GM21360 (cell line): ENCODE measurements at regions not wholly inside any gene's neighbourhood (a gene's known extent, or its start where the extent isn't known, plus 50 kb on each side); places are given as distances from the start of the nearest gene placed in this dataset.
"Not testable (repeated sequence)": the region's sequence is repeated elsewhere in the genome, so short reads cannot be mapped to it uniquely, and the experiment has no call there.

Source experiments
- ATAC-seq: cut with Tn5 transposase; IDR thresholded peaks from one replicate; pipeline ENCODE4 v1.9.1; 2021; ENCODE audit warnings: mild to moderate bottlenecking, moderate library complexity; ENCODE audit not compliant: unreplicated experiment

DNA sequence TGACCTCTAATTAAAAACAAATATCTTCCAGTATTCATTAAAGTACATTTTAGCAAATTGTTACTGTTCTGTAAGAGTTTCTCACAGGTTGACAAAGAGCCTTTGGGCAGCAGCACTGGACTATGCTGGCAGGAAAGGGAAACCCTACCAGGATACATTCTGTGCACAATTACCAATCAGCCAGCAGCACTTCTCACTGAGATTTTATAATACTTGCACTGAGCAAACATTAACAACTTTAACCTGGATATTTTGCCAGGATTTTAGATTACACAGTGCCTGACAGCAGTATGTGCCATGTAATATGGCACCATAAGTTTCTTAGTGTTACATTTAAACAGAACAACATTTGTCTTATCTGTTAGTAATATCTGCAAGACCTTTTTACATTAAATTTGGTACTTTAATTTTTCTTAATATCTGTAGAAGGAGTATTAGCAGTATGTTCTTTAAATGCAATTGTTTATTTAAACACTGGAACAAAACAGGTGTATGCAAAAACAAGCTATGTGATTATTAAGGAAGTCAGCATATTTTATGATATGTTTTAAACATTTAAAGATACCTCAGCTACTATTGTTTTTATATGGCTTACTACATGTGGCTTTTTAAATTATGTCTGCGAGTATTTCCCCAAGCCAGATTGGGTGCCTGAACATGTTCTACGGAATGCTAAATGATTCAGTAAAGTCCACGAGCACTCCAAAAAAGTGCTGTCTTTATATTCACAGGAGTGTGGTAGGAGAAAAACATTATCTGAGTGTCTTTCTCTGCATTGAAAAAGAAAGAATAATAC, 699.0 kb upstream of the LUZP2 start:
- ATAC-seq, result no peak

DNA sequence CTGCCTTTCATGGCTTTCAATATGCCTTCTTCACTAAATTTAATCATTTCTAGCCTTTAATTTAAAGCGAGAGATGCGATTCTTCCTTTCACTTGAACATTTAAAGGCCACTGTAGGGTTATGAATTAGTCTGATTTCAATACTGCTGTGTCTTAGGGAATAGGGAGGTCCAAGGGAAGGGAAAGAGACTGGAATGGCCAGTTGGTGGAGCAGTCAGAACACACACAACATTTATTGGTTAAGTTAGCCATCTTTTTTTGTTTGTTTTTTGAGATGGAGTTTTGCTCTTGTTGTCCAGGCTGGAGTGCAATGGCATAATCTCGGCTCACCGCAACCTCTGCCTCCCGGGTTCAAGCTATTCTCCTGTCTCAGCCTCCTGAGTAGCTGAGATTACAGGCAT, 662.5 kb upstream of the LUZP2 start:
- not testable (repeated sequence) for ATAC-seq

DNA sequence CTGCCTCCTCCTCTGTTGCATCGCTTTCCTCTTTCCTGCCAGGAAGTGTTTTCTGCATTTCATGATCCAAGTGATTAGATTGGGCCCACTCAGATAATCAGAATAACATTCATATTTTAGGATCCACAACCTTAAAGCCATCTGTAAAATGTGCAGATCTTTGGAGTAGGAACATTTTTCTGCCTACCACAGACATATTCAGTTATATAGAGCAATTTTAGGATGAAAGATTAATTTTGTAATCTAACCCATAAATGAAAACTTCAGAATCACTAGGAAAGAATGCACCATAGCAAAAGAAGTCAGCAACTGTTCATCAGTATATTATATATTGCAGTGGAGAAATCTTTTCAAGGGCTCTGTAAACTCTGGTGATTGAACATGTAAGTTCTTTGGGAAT, 659.9 kb upstream of the LUZP2 start:
- ATAC-seq, result no peak

DNA sequence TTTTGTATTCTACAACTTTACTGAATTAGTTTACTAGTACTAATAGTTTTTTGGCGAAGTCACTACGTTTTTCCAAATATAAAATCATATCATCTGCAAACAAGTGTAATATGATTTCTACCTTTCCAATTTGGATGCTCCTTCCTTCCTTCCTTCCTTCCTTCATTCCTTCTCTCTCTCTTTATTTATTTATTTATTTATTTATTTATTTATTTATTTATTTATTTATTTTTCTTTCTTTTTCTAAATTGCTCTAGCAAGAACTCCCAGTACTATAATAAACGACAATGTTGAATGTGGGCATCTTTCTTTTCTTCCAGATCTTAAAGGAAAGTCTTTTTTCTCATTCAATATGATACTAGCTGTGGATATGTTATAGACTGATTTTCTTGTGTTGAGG, 656.0 kb upstream of the LUZP2 start:
- no peak for ATAC-seq

DNA sequence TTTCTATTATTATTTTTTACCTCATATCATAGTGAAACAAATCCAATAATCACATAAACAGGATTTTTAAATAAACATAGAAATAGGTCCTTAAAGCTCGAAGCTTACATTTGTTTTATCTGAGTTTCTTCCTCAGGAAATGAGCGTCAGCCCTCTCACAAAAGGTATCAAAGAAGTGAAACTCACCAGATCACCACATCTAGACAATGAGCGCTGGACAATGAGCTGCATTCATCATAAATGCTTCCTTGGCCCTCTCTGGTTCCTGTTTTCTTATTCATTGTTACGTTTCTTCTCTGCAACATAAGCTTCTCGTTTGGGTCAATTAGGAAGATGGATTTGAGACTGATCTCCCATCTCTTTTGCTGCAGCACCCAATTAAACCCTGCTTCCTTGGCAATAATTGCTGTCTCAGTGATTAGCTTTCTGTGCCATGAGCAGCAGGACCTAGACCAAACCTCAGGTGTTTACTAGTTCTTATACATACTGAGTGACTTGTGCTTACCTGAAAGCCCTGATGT, 649.9 kb upstream of the LUZP2 start:
- ATAC-seq, result no peak

DNA sequence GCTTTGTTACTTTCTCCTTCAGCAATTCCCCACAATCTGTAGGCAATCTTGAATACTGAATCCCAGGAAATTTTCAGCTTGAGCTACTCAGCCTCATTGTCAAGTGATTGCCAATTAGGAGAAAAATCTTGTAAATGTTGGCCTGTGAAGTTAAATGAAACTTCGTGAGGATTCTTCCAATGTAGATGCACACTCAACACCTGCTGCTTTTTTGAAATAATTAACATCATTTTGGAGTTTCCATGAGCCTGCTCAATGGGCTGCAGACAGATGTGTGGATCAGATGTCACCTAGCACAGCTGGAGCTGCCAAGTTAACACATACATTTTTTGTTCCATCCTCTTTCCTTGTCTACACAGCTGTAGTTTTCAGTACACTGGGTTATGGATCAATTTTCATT, 645.6 kb upstream of the LUZP2 start:
- no peak for ATAC-seq

DNA sequence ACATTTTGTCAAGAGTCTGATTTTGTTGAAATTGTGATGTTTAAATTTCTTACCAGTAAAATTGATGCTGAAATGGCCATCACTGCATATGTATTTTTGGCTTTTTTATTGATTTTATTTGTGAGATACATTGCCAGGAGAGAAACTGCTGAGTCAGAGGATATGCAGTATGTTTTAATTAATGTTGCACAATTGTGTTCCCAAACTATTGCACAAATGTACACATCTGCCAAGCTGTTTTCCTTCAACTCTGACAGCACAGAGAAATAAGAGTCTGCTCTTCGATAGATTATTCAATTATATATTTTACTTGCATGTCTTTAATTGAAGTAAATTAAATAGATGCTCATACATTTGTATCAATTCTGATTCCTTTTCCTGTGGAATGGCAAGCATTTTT, 640.2 kb upstream of the LUZP2 start:
- ATAC-seq, result no peak

DNA sequence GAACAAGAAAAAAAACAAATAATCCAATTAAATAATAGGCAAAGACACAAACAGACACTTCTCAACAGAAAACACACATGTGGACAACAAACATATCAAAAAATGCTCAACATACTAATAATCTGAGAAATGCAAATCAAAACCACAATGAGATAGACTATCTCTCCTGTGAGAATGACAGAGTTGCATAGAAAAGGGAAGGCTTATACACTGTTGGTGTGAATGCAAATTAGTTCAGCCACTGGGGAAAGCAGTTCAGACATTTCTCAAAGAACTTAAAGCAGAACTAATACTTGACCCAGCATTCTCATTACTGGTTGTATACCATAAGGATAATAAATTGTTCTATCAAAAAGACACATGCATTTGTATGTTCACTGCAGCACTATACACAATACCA, 637.8 kb upstream of the LUZP2 start:
- no peak for ATAC-seq

DNA sequence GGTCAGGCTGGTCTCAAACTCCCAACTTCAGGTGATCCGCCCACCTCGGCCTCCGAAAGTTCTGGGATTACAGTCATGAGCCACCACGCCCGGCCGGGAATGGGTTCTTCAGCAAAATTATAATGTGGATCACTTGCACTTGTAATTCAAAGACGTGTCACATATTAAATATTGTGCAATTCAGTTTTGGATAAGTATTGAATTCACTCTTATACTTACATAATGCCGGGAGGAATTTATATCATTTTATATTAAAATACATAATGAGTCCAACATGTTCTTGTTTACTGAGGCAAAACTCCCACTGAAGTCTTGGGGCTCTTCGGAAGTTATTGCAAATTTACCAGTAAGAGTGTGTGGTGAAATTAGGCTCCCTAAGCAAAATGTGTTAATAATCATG, 635.2 kb upstream of the LUZP2 start:
- no peak for ATAC-seq

DNA sequence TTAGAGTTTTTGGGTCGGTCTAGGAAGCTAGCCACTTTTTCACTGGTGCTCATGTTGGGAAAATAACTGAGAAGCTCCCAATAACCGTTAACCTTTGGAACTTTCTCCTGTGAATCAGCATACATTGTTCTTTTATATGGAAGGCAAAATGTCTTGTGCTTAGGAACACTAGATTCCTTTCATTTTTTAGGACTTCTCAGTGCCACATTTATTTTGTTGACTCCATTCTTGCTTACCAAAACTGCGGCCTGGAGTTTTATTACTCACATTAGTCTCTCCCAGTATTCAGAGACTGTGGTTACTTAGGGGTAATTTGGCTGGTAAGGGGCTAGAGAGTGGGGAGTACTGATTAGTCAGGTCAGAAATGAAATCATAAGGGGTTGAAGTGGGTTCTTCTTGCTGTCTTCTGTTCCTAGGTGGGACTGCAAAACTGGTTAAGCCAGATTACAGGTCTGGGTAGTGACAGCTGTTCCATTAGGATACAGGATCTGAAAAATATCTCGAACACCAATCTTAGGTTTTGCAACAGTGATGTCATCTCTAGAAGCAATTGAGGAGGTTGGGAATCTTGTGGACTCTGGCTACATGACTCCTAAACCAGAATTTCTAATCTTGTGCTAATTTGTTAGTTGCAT, 631.4 kb upstream of the LUZP2 start:
- no peak for ATAC-seq

DNA sequence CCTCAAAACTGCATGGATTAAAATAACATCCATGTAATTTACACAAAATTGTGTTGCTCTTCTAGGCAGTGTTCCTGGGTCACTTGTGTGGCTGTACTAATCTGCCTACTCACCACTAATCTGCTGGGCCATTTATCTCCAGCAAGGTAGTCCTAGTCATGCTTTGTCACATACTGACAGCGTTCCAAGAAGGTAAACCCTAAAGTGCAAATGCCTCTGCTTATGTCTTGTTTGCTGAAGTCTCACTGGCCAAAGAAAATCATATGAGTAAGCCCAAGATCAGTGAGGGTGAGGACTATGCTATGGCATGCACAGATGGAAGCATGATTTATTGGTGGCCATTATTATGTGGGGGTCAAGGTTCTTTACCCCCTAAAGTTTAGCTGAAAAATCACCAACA, 630.2 kb upstream of the LUZP2 start:
- no peak for ATAC-seq

DNA sequence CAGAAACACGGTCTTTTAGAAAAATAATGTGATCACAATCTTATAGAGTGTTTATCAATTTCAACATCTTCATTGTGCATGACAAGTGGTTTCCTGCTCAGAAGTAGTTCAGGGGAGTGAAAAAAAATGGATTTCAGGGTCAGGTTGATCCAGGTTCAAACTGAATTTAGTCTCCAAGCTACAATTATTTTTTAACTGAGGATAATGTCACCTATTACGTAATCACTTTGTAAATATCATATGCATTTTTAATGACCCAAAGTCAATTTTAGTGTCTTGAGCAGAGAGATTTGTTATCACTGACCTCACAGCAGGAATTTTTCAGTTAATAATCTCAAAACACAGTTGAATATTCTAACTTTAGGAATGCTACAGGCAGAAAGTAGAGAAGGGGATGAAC, 627.2 kb upstream of the LUZP2 start:
- no peak for ATAC-seq

DNA sequence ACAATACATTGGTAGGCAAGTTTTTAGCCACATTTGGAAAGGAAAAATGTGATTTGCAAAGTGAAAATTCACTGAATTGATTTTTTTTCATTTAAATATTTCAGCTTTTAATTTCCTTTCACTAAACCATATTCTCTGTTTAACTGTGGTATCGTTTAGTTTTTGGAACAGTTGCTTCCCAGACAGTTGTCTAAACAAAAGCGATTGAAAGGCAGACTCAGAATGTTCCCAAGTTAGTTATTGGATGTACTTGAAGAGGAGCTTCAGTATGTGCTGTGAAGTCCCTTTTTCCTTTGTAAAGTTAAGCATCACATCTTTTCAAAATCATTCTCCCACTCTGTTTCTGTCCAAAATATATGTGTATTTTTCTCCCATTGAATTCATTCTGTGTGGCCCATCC, 623.4 kb upstream of the LUZP2 start:
- no peak for ATAC-seq

DNA sequence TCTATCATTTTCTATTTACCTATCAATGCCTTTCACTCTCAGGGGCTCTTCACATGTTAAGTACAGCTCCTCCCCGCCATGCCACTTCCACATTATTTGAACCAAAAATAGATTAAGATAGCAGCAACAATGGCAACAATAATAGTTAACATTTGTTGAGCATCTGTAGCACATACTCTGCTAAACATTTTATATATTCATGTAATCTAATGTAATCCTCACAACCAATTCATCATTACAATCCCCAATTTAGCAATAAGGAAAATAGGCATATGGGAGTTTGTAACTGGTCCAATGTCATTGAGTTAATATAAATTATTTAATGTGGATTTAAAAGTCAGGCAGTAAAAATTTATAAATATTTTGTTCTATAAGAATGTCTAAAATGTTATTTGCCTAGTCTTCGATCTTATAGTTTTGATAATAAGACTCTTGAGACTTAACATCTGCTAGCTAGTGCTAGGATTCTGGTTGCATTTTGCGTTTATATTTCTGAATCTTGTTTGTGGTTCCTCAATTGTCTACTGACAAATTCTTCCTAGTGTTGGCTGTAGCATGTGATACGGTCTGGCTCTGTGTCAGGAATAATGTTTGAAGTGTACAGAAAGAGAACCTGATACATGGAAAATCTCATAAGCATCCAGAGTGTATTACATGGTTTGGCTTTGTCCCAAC, 621.5 kb upstream of the LUZP2 start:
- no peak for ATAC-seq

DNA sequence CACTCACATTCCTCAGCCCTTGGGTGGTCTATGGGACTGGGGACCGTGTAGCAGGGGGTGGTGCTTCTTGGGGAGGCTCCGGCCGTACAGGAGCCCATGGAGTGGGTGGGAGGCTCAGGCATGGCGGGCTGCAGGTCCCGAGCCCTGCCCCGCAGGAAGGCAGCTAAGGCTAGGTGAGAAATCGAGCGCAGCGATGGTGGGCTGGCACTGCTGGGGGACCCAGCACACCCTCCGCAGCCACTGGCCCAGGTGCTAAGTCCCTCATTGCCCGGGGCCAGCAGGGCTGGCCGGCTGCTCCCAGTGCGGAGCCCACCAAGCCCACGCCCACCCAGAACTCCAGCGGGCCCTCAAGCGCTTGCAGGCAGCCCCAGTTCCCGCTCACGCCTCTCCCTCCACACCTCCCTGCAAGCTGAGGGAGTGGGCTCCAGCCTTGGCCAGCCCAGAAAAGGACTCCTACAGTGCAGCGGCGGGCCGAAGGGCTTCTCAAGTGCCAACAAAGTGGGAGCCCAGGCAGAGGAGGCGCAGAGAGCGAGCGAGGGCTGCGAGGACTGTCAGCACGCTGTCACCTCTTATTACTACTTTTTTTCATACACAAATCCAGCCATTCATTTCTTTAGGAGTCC, 613.3 kb upstream of the LUZP2 start:
- ATAC-seq, result not testable (repeated sequence)

DNA sequence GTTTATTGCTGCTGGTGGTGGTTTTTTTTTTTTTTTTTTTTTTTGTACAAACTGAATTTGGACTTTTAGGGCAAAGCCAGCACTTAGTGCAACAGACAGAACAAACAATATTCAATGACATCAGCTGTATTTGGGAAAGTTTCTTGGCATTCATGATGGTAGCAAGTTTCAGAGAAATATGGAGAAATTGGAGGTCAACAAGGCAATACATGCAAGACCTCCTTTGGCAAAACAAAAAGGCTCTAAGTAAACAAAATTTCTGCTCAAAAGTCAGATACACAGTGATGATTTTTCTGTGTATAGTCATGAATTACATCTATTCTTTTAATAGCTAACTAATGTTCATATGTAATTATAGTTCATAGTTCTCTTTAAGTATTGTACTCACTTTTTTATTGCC, 612.5 kb upstream of the LUZP2 start:
- ATAC-seq, result no peak

DNA sequence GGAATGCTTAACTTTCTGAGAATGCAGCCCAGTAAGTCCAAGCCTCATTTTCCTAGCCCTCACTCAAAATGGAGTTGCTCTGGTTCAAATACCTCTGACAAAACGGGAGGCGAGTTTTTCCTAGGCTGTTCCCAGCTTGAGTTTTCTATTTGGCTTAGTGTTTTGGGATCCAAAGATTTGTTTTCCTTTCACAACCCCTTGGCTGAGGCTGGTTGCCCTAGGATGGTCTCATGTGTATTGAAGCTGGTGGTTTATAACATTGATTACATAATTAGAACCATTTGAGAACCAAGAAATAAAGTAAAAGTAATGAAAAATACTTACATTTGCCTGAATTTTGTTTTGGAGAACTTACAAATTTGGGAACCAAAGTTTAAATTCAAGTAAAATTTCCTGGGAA, 611.1 kb upstream of the LUZP2 start:
- ATAC-seq, result no peak

DNA sequence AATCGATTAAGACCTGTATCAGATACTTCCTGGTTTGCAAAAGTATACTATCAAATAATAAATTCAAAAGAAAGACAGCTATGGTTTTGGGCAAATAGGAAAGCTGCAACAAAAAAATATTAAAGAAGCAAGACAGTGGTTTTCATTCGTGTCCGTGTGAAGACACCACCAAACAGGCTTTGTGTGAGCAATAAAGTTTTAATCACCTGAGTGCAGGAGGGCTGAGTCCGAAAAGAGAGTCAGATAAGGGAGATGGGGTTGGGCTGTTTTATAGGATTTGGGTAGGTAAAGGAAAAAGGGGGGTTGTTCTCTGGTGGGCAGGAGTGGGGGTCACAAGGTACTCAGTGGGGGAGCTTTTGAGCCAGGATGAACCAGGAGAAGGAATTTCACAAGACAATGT, 609.7 kb upstream of the LUZP2 start:
- ATAC-seq, result not testable (repeated sequence)

DNA sequence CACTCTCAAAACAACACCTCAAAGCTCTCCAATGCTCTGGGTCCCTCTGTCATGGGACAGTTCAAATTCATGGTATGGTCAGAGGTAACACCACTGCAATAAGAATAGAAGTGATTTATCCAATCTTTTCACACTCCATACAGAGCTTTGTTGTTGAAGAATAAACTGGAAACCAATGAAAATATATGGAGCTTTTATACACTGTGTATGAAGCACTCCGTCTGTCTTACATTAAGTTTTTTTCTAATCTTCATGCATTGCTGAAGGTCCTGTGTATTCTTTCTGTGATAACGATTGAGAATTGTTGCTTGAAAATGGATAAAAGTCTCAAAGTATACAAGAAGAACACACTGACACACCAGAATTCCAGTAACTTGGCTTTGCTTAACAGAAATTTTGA, 603.7 kb upstream of the LUZP2 start:
- ATAC-seq, result no peak

DNA sequence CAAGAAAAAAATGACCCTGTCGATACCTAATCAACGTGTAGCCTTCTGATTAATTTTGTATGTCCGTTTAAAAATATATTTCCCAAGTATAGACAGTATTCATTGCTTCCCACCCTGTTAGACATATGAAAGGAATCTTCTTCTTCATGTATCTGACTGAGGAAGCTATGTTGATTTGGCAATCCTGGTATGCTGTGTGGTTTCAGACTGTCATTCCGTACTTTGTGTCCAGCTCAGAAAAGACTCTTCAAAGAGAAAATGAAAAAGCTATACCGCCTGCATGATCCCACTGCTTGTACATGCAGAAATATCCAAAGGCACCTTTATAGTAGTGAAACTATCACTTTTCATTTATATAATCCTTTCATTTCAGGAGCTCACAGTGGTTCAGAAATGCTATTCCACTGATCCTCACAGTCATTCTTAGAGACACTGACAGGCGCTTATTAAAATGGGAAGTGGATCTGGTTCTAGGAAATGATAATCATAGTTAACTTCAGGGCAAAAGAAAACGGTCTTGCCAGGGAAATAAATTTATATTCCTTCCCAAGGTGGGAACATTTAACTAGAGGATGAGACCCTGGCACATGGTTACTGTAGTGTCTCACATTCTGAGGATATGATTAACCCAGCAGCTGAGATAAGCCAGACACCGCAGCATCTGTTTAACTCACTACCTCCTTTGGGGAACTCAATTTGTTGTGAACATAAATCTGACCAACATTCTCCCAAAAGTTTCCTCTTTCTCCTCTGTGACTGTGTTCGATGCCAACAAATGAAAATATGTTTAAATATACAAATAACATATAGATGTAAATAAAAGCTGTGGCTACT, 599.2 kb upstream of the LUZP2 start:
- ATAC-seq, result no peak
